GM23338 (cell line): ENCODE measurements at regions not wholly inside any gene's neighbourhood (a gene's known extent, or its start where the extent isn't known, plus 50 kb on each side); places are given as distances from the start of the nearest gene placed in this dataset.

Experiments used
- ATAC-seq: fragments of 200-7000 bp; cut with Tn5 transposase; 3 replicates; pipeline ENCODE4 v1.9.1; 2020
- DNase-seq: peaks from one replicate; pipeline ENCODE4 v3.0.0-alpha.2; 2015; ENCODE audit warnings: low spot score
- H2AFZ ChIP-seq: fragments of 200-600 bp; sonication (generic); 2 replicates; pipeline ENCODE4 v1.8.0; 2016; ENCODE audit warnings: antibody characterized with exemption, mild to moderate bottlenecking, moderate library complexity
- H3F3A ChIP-seq: fragments of 200-600 bp; sonication (generic); replicated peaks from 2 replicates; pipeline ENCODE4 v1.8.0; 2017; ENCODE audit warnings: antibody characterized with exemption, mixed run types, low read depth
- H3K27ac ChIP-seq: fragments of 200-600 bp; sonication (generic); 2 replicates; pipeline ENCODE4 v1.6.1; 2016; ENCODE audit warnings: low read depth
- H3K27me3 ChIP-seq: fragments of 200-600 bp; sonication (generic); 2 replicates; pipeline ENCODE4 v1.8.0; 2016; ENCODE audit warnings: mild to moderate bottlenecking, mixed run types, moderate library complexity; ENCODE audit not compliant: insufficient read depth
- H3K36me3 ChIP-seq: fragments of 200-600 bp; sonication (generic); 2 replicates; pipeline ENCODE4 v1.8.0; 2016; ENCODE audit warnings: mild to moderate bottlenecking; ENCODE audit not compliant: insufficient read depth
- H3K4me1 ChIP-seq: fragments of 200-600 bp; sonication (generic); 2 replicates; pipeline ENCODE4 v1.8.0; 2016; ENCODE audit warnings: mild to moderate bottlenecking, moderate library complexity; ENCODE audit not compliant: insufficient read depth
- H3K4me2 ChIP-seq: fragments of 200-600 bp; sonication (generic); 2 replicates; pipeline ENCODE4 v1.7.1; 2017; ENCODE audit warnings: mixed run types
- H3K4me3 ChIP-seq: fragments of 200-600 bp; sonication (generic); 2 replicates; pipeline ENCODE4 v1.6.1; 2016; ENCODE audit warnings: mixed run types
- H3K79me2 ChIP-seq: fragments of 200-600 bp; sonication (generic); replicated peaks from 2 replicates; pipeline ENCODE4 v1.8.0; 2017; ENCODE audit warnings: mild to moderate bottlenecking; ENCODE audit not compliant: insufficient read depth
- H3K9me2 ChIP-seq: fragments of 200-600 bp; sonication (generic); 2 replicates; pipeline ENCODE4 v1.8.0; 2017; ENCODE audit not compliant: insufficient read depth
- H4K20me1 ChIP-seq: fragments of 200-600 bp; sonication (generic); replicated peaks from 2 replicates; pipeline ENCODE4 v1.8.0; 2017; ENCODE audit warnings: mild to moderate bottlenecking; ENCODE audit not compliant: insufficient read depth
- H3K27ac Mint-ChIP-seq: 2 replicates; pipeline ENCODE4 v1.8.0; 2020; ENCODE audit warnings: inconsistent platforms, mild to moderate bottlenecking, moderate library complexity, mixed read lengths
- H3K27me3 Mint-ChIP-seq: 3 replicates; pipeline ENCODE4 v1.8.0; 2022; ENCODE audit warnings: low read depth, mild to moderate bottlenecking, moderate library complexity, mixed read lengths, inconsistent platforms; ENCODE audit not compliant: insufficient read depth, poor library complexity
- H3K36me3 Mint-ChIP-seq: 3 replicates; pipeline ENCODE4 v1.8.0; 2021; ENCODE audit warnings: low read depth, mild to moderate bottlenecking, inconsistent platforms, moderate library complexity, mixed read lengths
- H3K4me1 Mint-ChIP-seq: 3 replicates; pipeline ENCODE4 v1.8.0; 2020; ENCODE audit warnings: mild to moderate bottlenecking, inconsistent platforms, mixed read lengths
- H3K4me3 Mint-ChIP-seq: 3 replicates; pipeline ENCODE4 v1.8.0; 2021; ENCODE audit warnings: moderate library complexity, mild to moderate bottlenecking, inconsistent platforms, mixed read lengths
- H3K9me3 Mint-ChIP-seq: 3 replicates; pipeline ENCODE4 v1.8.0; 2020; ENCODE audit warnings: moderate library complexity, mild to moderate bottlenecking, inconsistent platforms, mixed read lengths
- CREB1 ChIP-seq: fragments of 250-450 bp; sonication (Bioruptor Pico); IDR thresholded peaks from 2 replicates; pipeline ENCODE4 v1.5.0; 2020; ENCODE audit warnings: low read depth, mild to moderate bottlenecking, moderate library complexity
- EZH2 ChIP-seq: fragments of 200-600 bp; sonication (generic); IDR thresholded peaks from one replicate; pipeline ENCODE4 v1.8.0; 2017; ENCODE audit warnings: antibody characterized with exemption, mild to moderate bottlenecking, low read depth; ENCODE audit not compliant: unreplicated experiment
- EZH2phosphoT487 ChIP-seq: fragments of 200-600 bp; sonication (generic); IDR thresholded peaks from one replicate; pipeline ENCODE4 v1.8.1; 2018; ENCODE audit warnings: antibody characterized with exemption; ENCODE audit not compliant: unreplicated experiment
- JUNB ChIP-seq: IDR thresholded peaks from one replicate; pipeline ENCODE4 v1.6.1; 2016; ENCODE audit warnings: antibody characterized with exemption; ENCODE audit not compliant: unreplicated experiment
- NANOG ChIP-seq: IDR thresholded peaks from 2 replicates; pipeline ENCODE4 v1.6.1; 2016; ENCODE audit warnings: antibody characterized with exemption, borderline replicate concordance
- POLR2AphosphoS5 ChIP-seq: IDR thresholded peaks from 2 replicates; pipeline ENCODE4 v1.6.1; 2016; ENCODE audit warnings: antibody characterized with exemption, low read depth
- STAT1 ChIP-seq: IDR thresholded peaks from one replicate; pipeline ENCODE4 v1.6.1; 2016; ENCODE audit warnings: antibody characterized with exemption; ENCODE audit not compliant: unreplicated experiment
- ZNF114 ChIP-seq: fragments of 250-450 bp; sonication (Bioruptor Pico); IDR thresholded peaks from 2 replicates; pipeline ENCODE4 v1.5.0; 2020; ENCODE audit warnings: mild to moderate bottlenecking, moderate library complexity
- ZNF331 ChIP-seq: fragments of 250-450 bp; sonication (Bioruptor Pico); IDR thresholded peaks from 2 replicates; pipeline ENCODE4 v1.5.0; 2020; ENCODE audit warnings: low read depth, mild to moderate bottlenecking, moderate library complexity
- TF ChIP-seq, protein P1 (sequence below): IDR thresholded peaks from 2 replicates; pipeline ENCODE4 v1.6.1; 2016; ENCODE audit warnings: antibody characterized with exemption
- TF ChIP-seq, protein P2 (sequence below): fragments of 250-450 bp; sonication (Bioruptor Pico); IDR thresholded peaks from 2 replicates; pipeline ENCODE4 v1.5.0; 2020; ENCODE audit warnings: mild to moderate bottlenecking, moderate library complexity
- TF ChIP-seq, protein P3 (sequence below): IDR thresholded peaks from one replicate; pipeline ENCODE4 v1.6.1; 2018; ENCODE audit warnings: antibody characterized with exemption; ENCODE audit not compliant: unreplicated experiment
- TF ChIP-seq, protein P4 (sequence below), 2 experiments: fragments of 200-600 bp in 1 of 2; sonication (generic) in 1 of 2; conservative IDR thresholded peaks; 2 replicates each; pipeline versions ENCODE4 v1.5.1 to v1.6.1; 2016 to 2017; ENCODE audit warnings: antibody characterized with exemption in 2 of 2, low read depth in 2 of 2, mild to moderate bottlenecking in 2 of 2, moderate library complexity in 1 of 2

DNA sequence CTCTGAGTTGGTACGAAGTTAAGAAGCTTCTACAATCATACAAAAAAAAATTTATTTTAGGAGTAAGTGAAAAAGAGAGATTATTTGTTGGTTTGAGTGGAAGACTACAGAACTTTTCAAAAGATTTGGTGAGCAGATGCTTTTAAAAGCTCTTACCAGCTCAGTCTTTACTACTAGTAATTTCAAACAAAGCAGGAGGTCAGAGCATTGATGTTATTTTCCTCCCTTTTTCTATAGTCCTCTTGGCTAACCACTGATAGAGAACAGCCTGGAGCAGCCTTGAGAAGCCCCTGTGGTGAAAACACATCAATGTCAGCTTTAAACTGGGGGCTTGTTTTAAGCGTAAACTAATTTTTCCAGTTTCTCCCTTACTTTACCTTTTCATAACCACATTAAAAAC is 559.3 kb upstream of the CDH2 start:
- Mint-ChIP-seq H3K4me1 (peaks cover 12% of the 10 kb centered on the region), H3K4me3 (no peak overlapping the region), H3K27me3 (no peaks in the 10 kb centered on the region), H3K36me3 (no peaks in the 10 kb centered on the region), H3K9me3 (peaks cover 2% of the 10 kb centered on the region; the same call in 1 of the 3 replicates), H3K27ac (no peak overlapping the region)
- Histone ChIP-seq H3K4me3 (no peak overlapping the region), H3K4me1 (peaks cover 14% of the 10 kb centered on the region), H4K20me1 (no peaks in the 10 kb centered on the region), H3K4me2 (no peak overlapping the region), H3K36me3 (no peaks in the 10 kb centered on the region), H3K27me3 (no peaks in the 10 kb centered on the region), H3K27ac (no peak overlapping the region), H3K9me2 (0 out of 2 replicates have a peak, but pooled peaks cover 6% of the 10 kb centered on the region), H3F3A (no peaks in the 10 kb centered on the region), H2AFZ (no peak overlapping the region), H3K79me2 (no peaks in the 10 kb centered on the region)
- TF ChIP-seq STAT1 (no peak), EZH2 (no peak), POLR2AphosphoS5 (no peak), JUNB (no peak), NANOG (no peak), CREB1 (CRISPR knock-in tag) (no peak), ZNF331 (CRISPR knock-in tag) (no peak), EZH2phosphoT487 (no peak), ZNF114 (no peak)
- TF ChIP-seq, protein P1, sequence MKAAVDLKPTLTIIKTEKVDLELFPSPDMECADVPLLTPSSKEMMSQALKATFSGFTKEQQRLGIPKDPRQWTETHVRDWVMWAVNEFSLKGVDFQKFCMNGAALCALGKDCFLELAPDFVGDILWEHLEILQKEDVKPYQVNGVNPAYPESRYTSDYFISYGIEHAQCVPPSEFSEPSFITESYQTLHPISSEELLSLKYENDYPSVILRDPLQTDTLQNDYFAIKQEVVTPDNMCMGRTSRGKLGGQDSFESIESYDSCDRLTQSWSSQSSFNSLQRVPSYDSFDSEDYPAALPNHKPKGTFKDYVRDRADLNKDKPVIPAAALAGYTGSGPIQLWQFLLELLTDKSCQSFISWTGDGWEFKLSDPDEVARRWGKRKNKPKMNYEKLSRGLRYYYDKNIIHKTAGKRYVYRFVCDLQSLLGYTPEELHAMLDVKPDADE = no peak
- TF ChIP-seq, protein P2, sequence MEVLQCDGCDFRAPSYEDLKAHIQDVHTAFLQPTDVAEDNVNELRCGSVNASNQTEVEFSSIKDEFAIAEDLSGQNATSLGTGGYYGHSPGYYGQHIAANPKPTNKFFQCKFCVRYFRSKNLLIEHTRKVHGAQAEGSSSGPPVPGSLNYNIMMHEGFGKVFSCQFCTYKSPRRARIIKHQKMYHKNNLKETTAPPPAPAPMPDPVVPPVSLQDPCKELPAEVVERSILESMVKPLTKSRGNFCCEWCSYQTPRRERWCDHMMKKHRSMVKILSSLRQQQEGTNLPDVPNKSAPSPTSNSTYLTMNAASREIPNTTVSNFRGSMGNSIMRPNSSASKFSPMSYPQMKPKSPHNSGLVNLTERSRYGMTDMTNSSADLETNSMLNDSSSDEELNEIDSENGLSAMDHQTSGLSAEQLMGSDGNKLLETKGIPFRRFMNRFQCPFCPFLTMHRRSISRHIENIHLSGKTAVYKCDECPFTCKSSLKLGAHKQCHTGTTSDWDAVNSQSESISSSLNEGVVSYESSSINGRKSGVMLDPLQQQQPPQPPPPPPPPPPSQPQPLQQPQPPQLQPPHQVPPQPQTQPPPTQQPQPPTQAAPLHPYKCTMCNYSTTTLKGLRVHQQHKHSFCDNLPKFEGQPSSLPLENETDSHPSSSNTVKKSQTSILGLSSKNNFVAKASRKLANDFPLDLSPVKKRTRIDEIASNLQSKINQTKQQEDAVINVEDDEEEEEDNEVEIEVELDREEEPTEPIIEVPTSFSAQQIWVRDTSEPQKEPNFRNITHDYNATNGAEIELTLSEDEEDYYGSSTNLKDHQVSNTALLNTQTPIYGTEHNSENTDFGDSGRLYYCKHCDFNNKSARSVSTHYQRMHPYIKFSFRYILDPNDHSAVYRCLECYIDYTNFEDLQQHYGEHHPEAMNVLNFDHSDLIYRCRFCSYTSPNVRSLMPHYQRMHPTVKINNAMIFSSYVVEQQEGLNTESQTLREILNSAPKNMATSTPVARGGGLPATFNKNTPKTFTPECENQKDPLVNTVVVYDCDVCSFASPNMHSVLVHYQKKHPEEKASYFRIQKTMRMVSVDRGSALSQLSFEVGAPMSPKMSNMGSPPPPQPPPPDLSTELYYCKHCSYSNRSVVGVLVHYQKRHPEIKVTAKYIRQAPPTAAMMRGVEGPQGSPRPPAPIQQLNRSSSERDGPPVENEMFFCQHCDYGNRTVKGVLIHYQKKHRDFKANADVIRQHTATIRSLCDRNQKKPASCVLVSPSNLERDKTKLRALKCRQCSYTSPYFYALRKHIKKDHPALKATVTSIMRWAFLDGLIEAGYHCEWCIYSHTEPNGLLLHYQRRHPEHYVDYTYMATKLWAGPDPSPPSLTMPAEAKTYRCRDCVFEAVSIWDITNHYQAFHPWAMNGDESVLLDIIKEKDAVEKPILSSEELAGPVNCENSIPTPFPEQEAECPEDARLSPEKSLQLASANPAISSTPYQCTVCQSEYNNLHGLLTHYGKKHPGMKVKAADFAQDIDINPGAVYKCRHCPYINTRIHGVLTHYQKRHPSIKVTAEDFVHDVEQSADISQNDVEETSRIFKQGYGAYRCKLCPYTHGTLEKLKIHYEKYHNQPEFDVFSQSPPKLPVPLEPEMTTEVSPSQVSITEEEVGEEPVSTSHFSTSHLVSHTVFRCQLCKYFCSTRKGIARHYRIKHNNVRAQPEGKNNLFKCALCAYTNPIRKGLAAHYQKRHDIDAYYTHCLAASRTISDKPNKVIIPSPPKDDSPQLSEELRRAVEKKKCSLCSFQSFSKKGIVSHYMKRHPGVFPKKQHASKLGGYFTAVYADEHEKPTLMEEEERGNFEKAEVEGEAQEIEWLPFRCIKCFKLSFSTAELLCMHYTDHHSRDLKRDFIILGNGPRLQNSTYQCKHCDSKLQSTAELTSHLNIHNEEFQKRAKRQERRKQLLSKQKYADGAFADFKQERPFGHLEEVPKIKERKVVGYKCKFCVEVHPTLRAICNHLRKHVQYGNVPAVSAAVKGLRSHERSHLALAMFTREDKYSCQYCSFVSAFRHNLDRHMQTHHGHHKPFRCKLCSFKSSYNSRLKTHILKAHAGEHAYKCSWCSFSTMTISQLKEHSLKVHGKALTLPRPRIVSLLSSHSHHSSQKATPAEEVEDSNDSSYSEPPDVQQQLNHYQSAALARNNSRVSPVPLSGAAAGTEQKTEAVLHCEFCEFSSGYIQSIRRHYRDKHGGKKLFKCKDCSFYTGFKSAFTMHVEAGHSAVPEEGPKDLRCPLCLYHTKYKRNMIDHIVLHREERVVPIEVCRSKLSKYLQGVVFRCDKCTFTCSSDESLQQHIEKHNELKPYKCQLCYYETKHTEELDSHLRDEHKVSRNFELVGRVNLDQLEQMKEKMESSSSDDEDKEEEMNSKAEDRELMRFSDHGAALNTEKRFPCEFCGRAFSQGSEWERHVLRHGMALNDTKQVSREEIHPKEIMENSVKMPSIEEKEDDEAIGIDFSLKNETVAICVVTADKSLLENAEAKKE (CRISPR knock-in tag) = no peak
- TF ChIP-seq, protein P3, sequence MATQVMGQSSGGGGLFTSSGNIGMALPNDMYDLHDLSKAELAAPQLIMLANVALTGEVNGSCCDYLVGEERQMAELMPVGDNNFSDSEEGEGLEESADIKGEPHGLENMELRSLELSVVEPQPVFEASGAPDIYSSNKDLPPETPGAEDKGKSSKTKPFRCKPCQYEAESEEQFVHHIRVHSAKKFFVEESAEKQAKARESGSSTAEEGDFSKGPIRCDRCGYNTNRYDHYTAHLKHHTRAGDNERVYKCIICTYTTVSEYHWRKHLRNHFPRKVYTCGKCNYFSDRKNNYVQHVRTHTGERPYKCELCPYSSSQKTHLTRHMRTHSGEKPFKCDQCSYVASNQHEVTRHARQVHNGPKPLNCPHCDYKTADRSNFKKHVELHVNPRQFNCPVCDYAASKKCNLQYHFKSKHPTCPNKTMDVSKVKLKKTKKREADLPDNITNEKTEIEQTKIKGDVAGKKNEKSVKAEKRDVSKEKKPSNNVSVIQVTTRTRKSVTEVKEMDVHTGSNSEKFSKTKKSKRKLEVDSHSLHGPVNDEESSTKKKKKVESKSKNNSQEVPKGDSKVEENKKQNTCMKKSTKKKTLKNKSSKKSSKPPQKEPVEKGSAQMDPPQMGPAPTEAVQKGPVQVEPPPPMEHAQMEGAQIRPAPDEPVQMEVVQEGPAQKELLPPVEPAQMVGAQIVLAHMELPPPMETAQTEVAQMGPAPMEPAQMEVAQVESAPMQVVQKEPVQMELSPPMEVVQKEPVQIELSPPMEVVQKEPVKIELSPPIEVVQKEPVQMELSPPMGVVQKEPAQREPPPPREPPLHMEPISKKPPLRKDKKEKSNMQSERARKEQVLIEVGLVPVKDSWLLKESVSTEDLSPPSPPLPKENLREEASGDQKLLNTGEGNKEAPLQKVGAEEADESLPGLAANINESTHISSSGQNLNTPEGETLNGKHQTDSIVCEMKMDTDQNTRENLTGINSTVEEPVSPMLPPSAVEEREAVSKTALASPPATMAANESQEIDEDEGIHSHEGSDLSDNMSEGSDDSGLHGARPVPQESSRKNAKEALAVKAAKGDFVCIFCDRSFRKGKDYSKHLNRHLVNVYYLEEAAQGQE = no peak
- TF ChIP-seq, protein P4, sequence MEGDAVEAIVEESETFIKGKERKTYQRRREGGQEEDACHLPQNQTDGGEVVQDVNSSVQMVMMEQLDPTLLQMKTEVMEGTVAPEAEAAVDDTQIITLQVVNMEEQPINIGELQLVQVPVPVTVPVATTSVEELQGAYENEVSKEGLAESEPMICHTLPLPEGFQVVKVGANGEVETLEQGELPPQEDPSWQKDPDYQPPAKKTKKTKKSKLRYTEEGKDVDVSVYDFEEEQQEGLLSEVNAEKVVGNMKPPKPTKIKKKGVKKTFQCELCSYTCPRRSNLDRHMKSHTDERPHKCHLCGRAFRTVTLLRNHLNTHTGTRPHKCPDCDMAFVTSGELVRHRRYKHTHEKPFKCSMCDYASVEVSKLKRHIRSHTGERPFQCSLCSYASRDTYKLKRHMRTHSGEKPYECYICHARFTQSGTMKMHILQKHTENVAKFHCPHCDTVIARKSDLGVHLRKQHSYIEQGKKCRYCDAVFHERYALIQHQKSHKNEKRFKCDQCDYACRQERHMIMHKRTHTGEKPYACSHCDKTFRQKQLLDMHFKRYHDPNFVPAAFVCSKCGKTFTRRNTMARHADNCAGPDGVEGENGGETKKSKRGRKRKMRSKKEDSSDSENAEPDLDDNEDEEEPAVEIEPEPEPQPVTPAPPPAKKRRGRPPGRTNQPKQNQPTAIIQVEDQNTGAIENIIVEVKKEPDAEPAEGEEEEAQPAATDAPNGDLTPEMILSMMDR (conservative IDR thresholded peaks at IDR 0.05; ENCODE audit: low read depth in 2 of 2) = no peak
- DNase-seq (no peak), ATAC-seq (no peak)
